H1 (cell line): ENCODE measurements at regions not wholly inside any gene's neighbourhood (a gene's known extent, or its start where the extent isn't known, plus 50 kb on each side); places are given as distances from the start of the nearest gene placed in this dataset.
A peak's percentile ranks its signal among the peaks of the same experiment; 100 is the strongest.

ENCODE experiments used
- CTCF ChIA-PET: fragments of 300-600 bp; sonication (Branson Sonifier 250); formaldehyde crosslinking; loops from one replicate; lab custom pipeline; 2021; ENCODE audit not compliant: partially characterized antibody; lab: Charles Lee
- POLR2A ChIA-PET: fragments of 300-600 bp; sonication (Branson Sonifier 250); formaldehyde crosslinking; loops from one replicate; lab custom pipeline; 2021; ENCODE audit warnings: inconsistent platforms; ENCODE audit not compliant: partially characterized antibody; lab: Charles Lee
- DNase-seq, 2 experiments: peaks; one replicate each; pipeline versions ENCODE4 v3.0.0 to v3.0.0-alpha.2; 2010 to 2022; ENCODE audit warnings: low spot score in 2 of 2, low read depth in 1 of 2, mixed read lengths in 1 of 2
- FAIRE-seq: peaks from 2 replicates; lab custom pipeline; 2011; peaks lifted over from hg19 to GRCh38; lab: Jason Lieb, UNC
- H2AFZ ChIP-seq: 2 replicates; pipeline ENCODE4 v1.8.1; 2012; ENCODE audit warnings: low read length, inconsistent platforms
- H2AK5ac ChIP-seq: 2 replicates; pipeline ENCODE4 v1.6.1; 2013; ENCODE audit warnings: low read depth, low read length
- H2BK120ac ChIP-seq: replicated peaks from 2 replicates; pipeline ENCODE3; 2013; ENCODE audit warnings: low read depth, low read length, inconsistent platforms
- H2BK12ac ChIP-seq: 2 replicates; pipeline ENCODE4 v1.6.1; 2013; ENCODE audit warnings: low read depth, low read length
- H2BK15ac ChIP-seq: 2 replicates; pipeline ENCODE4 v1.6.1; 2013; ENCODE audit warnings: low read length
- H2BK20ac ChIP-seq: 2 replicates; pipeline ENCODE4 v1.6.1; 2013; ENCODE audit warnings: low read length
- H2BK5ac ChIP-seq: 2 replicates; pipeline ENCODE4 v1.6.1; 2013; ENCODE audit warnings: low read depth, low read length
- H3K14ac ChIP-seq: 2 replicates; pipeline ENCODE4 v1.6.1; 2013; ENCODE audit warnings: inconsistent platforms; ENCODE audit not compliant: insufficient read length
- H3K18ac ChIP-seq: 2 replicates; pipeline ENCODE4 v1.6.1; 2013; ENCODE audit warnings: low read length; ENCODE audit errors: extremely low read depth
- H3K23ac ChIP-seq: 2 replicates; pipeline ENCODE4 v1.6.1; 2013; ENCODE audit warnings: inconsistent platforms; ENCODE audit not compliant: insufficient read length
- H3K23me2 ChIP-seq: 2 replicates; pipeline ENCODE4 v1.6.1; 2013; ENCODE audit warnings: low read depth, low read length
- H3K27ac ChIP-seq: 2 replicates; pipeline ENCODE4 v1.6.1; 2011; ENCODE audit warnings: low read depth, low read length, inconsistent platforms
- H3K27me3 ChIP-seq, 4 experiments: replicated peaks in 1 of 4; 1 replicate in 1 of 4; 2 replicates in 3 of 4; pipeline versions ENCODE4 v1.6.1 to v1.8.1; 2011 to 2013; ENCODE audit warnings: low read length in 3 of 4, mild to moderate bottlenecking in 3 of 4, inconsistent platforms in 2 of 4, mixed read lengths in 2 of 4, moderate library complexity in 1 of 4; ENCODE audit not compliant: control insufficient read depth in 3 of 4, insufficient read depth in 3 of 4; ENCODE audit errors: extremely low read depth in 1 of 4
- H3K36me3 ChIP-seq, 4 experiments: 2 replicates each; pipeline versions ENCODE4 v1.6.1 to v1.8.1; 2011 to 2013; ENCODE audit warnings: mild to moderate bottlenecking in 4 of 4, low read length in 3 of 4, moderate library complexity in 2 of 4, control low read depth in 1 of 4, inconsistent platforms in 1 of 4; ENCODE audit not compliant: insufficient read depth in 4 of 4, control insufficient read depth in 2 of 4
- H3K4ac ChIP-seq: replicated peaks from 2 replicates; pipeline ENCODE3; 2013; ENCODE audit warnings: low read length, low read depth, mixed read lengths, inconsistent platforms; ENCODE audit not compliant: insufficient read length
- H3K4me1 ChIP-seq, 4 experiments: replicated peaks in 1 of 4; 1 replicate in 1 of 4; 2 replicates in 3 of 4; pipeline versions ENCODE4 v1.6.1 to v1.8.1; 2011 to 2013; ENCODE audit warnings: low read length in 3 of 4, inconsistent platforms in 2 of 4, mixed read lengths in 1 of 4; ENCODE audit not compliant: insufficient read depth in 4 of 4, control insufficient read depth in 3 of 4
- H3K4me2 ChIP-seq, 2 experiments: 2 replicates each; pipeline versions ENCODE4 v1.6.1 to v1.8.1; 2011 to 2013; ENCODE audit warnings: low read depth in 2 of 2, low read length in 2 of 2, control low read depth in 1 of 2, inconsistent platforms in 1 of 2, mild to moderate bottlenecking in 1 of 2; ENCODE audit not compliant: insufficient read depth in 1 of 2
- H3K4me3 ChIP-seq, 4 experiments: fragments of 200-600, 300-600 bp in 1 of 4; sonication (generic), shearing (Covaris generic), sonication (Bioruptor Twin) in 1 of 4; 2 replicates each; pipeline versions ENCODE4 v1.5.1 to v1.8.1; 2011 to 2016; ENCODE audit warnings: low read length in 4 of 4, low read depth in 3 of 4, control low read depth in 2 of 4, inconsistent platforms in 2 of 4, mild to moderate bottlenecking in 2 of 4, mixed read lengths in 1 of 4, moderate library complexity in 1 of 4; ENCODE audit not compliant: insufficient read depth in 2 of 4; ENCODE audit errors: extremely low read depth in 1 of 4
- H3K56ac ChIP-seq: replicated peaks from 2 replicates; pipeline ENCODE3; 2013; ENCODE audit warnings: low read depth, mild to moderate bottlenecking, mixed read lengths, low read length, inconsistent platforms; ENCODE audit not compliant: insufficient read length
- H3K79me1 ChIP-seq: 2 replicates; pipeline ENCODE4 v1.6.1; 2013; ENCODE audit warnings: low read depth, low read length, control low read depth
- H3K79me2 ChIP-seq, 2 experiments: 2 replicates each; pipeline versions ENCODE4 v1.6.1 to v1.8.1; 2012 to 2013; ENCODE audit warnings: low read length in 2 of 2, mild to moderate bottlenecking in 2 of 2, inconsistent platforms in 1 of 2; ENCODE audit not compliant: insufficient read depth in 2 of 2, control insufficient read depth in 1 of 2
- H3K9ac ChIP-seq, 4 experiments: replicated peaks in 1 of 4; 1 replicate in 1 of 4; 2 replicates in 3 of 4; pipeline versions ENCODE4 v1.6.1 to v1.8.1; 2011 to 2013; ENCODE audit warnings: low read depth in 3 of 4, low read length in 3 of 4, control low read depth in 2 of 4, mild to moderate bottlenecking in 2 of 4, moderate library complexity in 2 of 4, inconsistent platforms in 1 of 4; ENCODE audit errors: extremely low read depth in 1 of 4
- H3K9me3 ChIP-seq, 2 experiments: 2 replicates each; pipeline versions ENCODE4 v1.6.1 to v1.8.1; 2012 to 2013; ENCODE audit warnings: mild to moderate bottlenecking in 2 of 2, moderate library complexity in 2 of 2, control low read depth in 1 of 2, inconsistent platforms in 1 of 2, low read depth in 1 of 2, low read length in 1 of 2, mixed read lengths in 1 of 2; ENCODE audit not compliant: insufficient read depth in 2 of 2
- H4K20me1 ChIP-seq, 2 experiments: replicated peaks in 1 of 2; 2 replicates each; pipeline versions ENCODE3 to v1.8.1; 2011 to 2013; ENCODE audit warnings: inconsistent platforms in 2 of 2, low read length in 2 of 2, mild to moderate bottlenecking in 1 of 2; ENCODE audit not compliant: insufficient read depth in 2 of 2, control insufficient read depth in 1 of 2
- H4K5ac ChIP-seq: 2 replicates; pipeline ENCODE4 v1.6.1; 2013; ENCODE audit warnings: low read length, low read depth, mixed read lengths, inconsistent platforms; ENCODE audit not compliant: insufficient read length
- H4K8ac ChIP-seq: 2 replicates; pipeline ENCODE4 v1.8.0; 2013; ENCODE audit warnings: mild to moderate bottlenecking, moderate library complexity, low read length, inconsistent platforms; ENCODE audit not compliant: insufficient read depth; ENCODE audit errors: extremely low read depth
- H4K91ac ChIP-seq: replicated peaks from 2 replicates; pipeline ENCODE3; 2013; ENCODE audit warnings: low read length, mixed read lengths, inconsistent platforms; ENCODE audit not compliant: insufficient read length
- CBX8 ChIP-seq: fragments of 300-800, 300-1000 bp; sonication (generic); IDR thresholded peaks from 2 replicates; pipeline ENCODE4 v1.7.1; 2016; ENCODE audit warnings: low read depth, low read length, borderline replicate concordance
- CEBPB ChIP-seq: IDR thresholded peaks from 2 replicates; pipeline ENCODE4 v1.6.1; 2012; ENCODE audit warnings: low read depth, low read length
- CHD1 ChIP-seq: IDR thresholded peaks from 2 replicates; pipeline ENCODE4 v1.6.1; 2012; ENCODE audit warnings: low read depth, low read length, improper control_type of control experiment
- CHD2 ChIP-seq: IDR thresholded peaks from 2 replicates; pipeline ENCODE4 v1.6.1; 2012; ENCODE audit warnings: low read length, improper control_type of control experiment
- EGR1 ChIP-seq: IDR thresholded peaks from 2 replicates; pipeline ENCODE4 v1.6.1; 2011; ENCODE audit warnings: low read depth, low read length, borderline replicate concordance
- GTF2F1 ChIP-seq: IDR thresholded peaks from 2 replicates; pipeline ENCODE4 v1.6.1; 2012; ENCODE audit warnings: low read depth, low read length, improper control_type of control experiment, borderline replicate concordance
- JUN ChIP-seq: IDR thresholded peaks from 2 replicates; pipeline ENCODE4 v1.6.1; 2011; ENCODE audit warnings: low read depth, mild to moderate bottlenecking, improper control_type of control experiment, low read length
- KDM5A ChIP-seq: fragments of 200-600 bp; IDR thresholded peaks from 2 replicates; pipeline ENCODE4 v1.7.1; 2012; ENCODE audit warnings: mild to moderate bottlenecking, low read length, inconsistent platforms, mixed read lengths
- SIN3A ChIP-seq, 2 experiments: IDR thresholded peaks in 1 of 2; conservative IDR thresholded peaks in 1 of 2; 2 replicates each; pipeline ENCODE4 v1.6.1; 2011 to 2012; ENCODE audit warnings: low read length in 2 of 2, improper control_type of control experiment in 1 of 2, low read depth in 1 of 2, mild to moderate bottlenecking in 1 of 2
- TAF7 ChIP-seq: optimal IDR thresholded peaks from 2 replicates; pipeline ENCODE3; 2011; ENCODE audit warnings: low read depth, mild to moderate bottlenecking, inconsistent platforms, low read length, moderate library complexity, borderline replicate concordance
- TBP ChIP-seq: IDR thresholded peaks from 2 replicates; pipeline ENCODE4 v1.6.1; 2011; ENCODE audit warnings: low read depth, low read length, improper control_type of control experiment
- YY1 ChIP-seq: IDR thresholded peaks from 2 replicates; pipeline ENCODE4 v1.6.1; 2011; ENCODE audit warnings: low read depth, mild to moderate bottlenecking, low read length
- WGBS, 2 experiments: shearing (Covaris generic) in 1 of 2; methylation state at CpG; one replicate each; pipeline versions ENCODE4 v1.1.6 to v1.1.7; 2013 to 2015; ENCODE audit warnings: low lambda C conversion rate in 2 of 2, mixed read lengths in 2 of 2, inconsistent platforms in 1 of 2, low coverage in 1 of 2, missing lambda C conversion rate in 1 of 2; ENCODE audit not compliant: insufficient replicate concordance in 2 of 2, insufficient coverage in 1 of 2, insufficient read length in 1 of 2; ENCODE audit errors: extremely low coverage in 1 of 2, missing lambda C conversion rate in 1 of 2; 5-methylcytosine and 5-hydroxymethylcytosine counted together
- TF ChIP-seq, protein P1 (sequence below): IDR thresholded peaks from 2 replicates; pipeline ENCODE4 v1.6.1; 2012; ENCODE audit warnings: inconsistent platforms

DNA sequence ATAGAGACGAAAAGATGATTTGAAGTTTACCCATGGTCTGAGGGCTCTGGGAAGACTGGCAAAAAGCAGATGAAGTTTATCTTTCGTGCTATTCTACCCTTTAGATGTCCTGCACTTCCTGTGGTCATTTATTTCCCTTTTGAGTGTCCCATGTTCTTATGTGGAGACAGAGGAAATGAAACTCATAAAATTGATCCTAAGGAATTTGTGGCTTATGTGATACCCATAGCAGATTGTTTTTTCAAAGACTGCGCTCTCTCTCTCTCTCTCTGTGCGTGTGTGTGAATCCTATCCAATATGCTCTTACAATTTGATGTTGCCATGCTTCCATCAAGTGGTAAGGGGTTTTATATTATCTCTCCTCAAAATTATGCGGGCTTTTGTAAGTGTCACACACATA lies 607.5 kb upstream of the DPPA4 start:
- Histone ChIP-seq H2BK5ac (no peak overlapping the region), H3K27me3 (no peaks in the 10 kb centered on the region), H2BK20ac (no peak overlapping the region), H2AFZ (peak overlapping the region; percentile 84), H3K9me3 (no peaks in the 10 kb centered on the region), H3K14ac (no peak overlapping the region), H3K56ac (no peak overlapping the region), H3K4ac (no peak overlapping the region), H4K20me1 (no peaks in the 10 kb centered on the region), H3K27ac (no peak overlapping the region), H3K79me2 (no peaks in the 10 kb centered on the region), H3K4me2 (no peak overlapping the region), H3K4me1 (no peaks in the 10 kb centered on the region), H2AK5ac (no peak overlapping the region), H4K5ac (no peak overlapping the region), H2BK120ac (no peak overlapping the region), H3K36me3 (no peaks in the 10 kb centered on the region), H3K79me1 (no peaks in the 10 kb centered on the region), H3K9ac (no peak overlapping the region), H3K23me2 (no peaks in the 10 kb centered on the region), H2BK12ac (no peak overlapping the region), H3K4me3 (no peak overlapping the region), H4K91ac (no peak overlapping the region), H3K18ac (no peak overlapping the region), H2BK15ac (no peak overlapping the region), H3K23ac (no peak overlapping the region), H4K8ac (no peak overlapping the region)
- TF ChIP-seq TBP (no peak), TAF7 (no peak), CHD1 (no peak), CBX8 (no peak), GTF2F1 (no peak), SIN3A (conservative IDR thresholded peaks at IDR 0.05 in 1 of 2, IDR thresholded peaks at IDR 0.05 in 1 of 2; ENCODE audit: low read depth in 1 of 2, low read length in 2 of 2) (no peak), YY1 (no peak), JUN (no peak), CEBPB (no peak), EGR1 (no peak), CHD2 (no peak), KDM5A (no peak)
- TF ChIP-seq, protein P1, sequence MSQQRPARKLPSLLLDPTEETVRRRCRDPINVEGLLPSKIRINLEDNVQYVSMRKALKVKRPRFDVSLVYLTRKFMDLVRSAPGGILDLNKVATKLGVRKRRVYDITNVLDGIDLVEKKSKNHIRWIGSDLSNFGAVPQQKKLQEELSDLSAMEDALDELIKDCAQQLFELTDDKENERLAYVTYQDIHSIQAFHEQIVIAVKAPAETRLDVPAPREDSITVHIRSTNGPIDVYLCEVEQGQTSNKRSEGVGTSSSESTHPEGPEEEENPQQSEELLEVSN: no peak
- ChIA-PET POLR2A (no interaction called here), CTCF (no interaction called here)
- WGBS, 2 experiments: 94% methylated on average over 5 of the region's 5 CpGs; no CpG with 5 or more reads in 1 of the 2 experiments
- DNase-seq: no peak
- no peak for FAIRE-seq
